ENCODE measurements at regions not wholly inside any gene's neighbourhood (a gene's known extent, or its start where the extent isn't known, plus 50 kb on each side); places are given as distances from the start of the nearest gene placed in this dataset.

GRCh38 chr14:97065305-97066067 is 268.3 kb downstream of the VRK1 start:
- Histone ChIP-seq H3K9me1 (replicated peaks; ENCODE audit: control insufficient read depth, extremely low read depth, insufficient read depth, low read length) (no peaks in the 10 kb centered on the region), H3K27ac (ENCODE audit: insufficient read depth, low read depth, low read length) (no peak overlapping the region), H4K20me1 (replicated peaks; ENCODE audit: control insufficient read depth, extremely low read depth, insufficient read depth, low read length) (no peaks in the 10 kb centered on the region), H3K4me3 (replicated peaks in 1 of 3; ENCODE audit: insufficient read depth in 1 of 3, low read depth in 1 of 3, low read length in 3 of 3) (no peak overlapping the region), H3K9ac (replicated peaks; ENCODE audit: extremely low read depth, insufficient read depth, low read length) (no peak overlapping the region), H3K27me3 (ENCODE audit: control insufficient read depth in 2 of 2, insufficient read depth in 2 of 2, low read length in 2 of 2) (no peaks in the 10 kb centered on the region), H3K4me2 (ENCODE audit: insufficient read depth, low read length) (no peak overlapping the region), H3K4me1 (ENCODE audit: control insufficient read depth, extremely low read depth, insufficient read depth, low read length) (no peaks in the 10 kb centered on the region), H2AFZ (ENCODE audit: low read depth, low read length) (no peak overlapping the region), H3K79me2 (ENCODE audit: control insufficient read depth, insufficient read depth, low read length) (no peaks in the 10 kb centered on the region), H3K9me3 (replicated peaks; ENCODE audit: control insufficient read depth, insufficient read depth, low read length) (peaks cover 13% of the 10 kb centered on the region), H3K36me3 (ENCODE audit: control insufficient read depth in 2 of 2, extremely low read depth in 1 of 2, insufficient read depth in 2 of 2, low read length in 2 of 2) (no peaks in the 10 kb centered on the region)
- FAIRE-seq, result no peak
- no peak for TF ChIP-seq GATA2 (IDR thresholded peaks at IDR 0.05; ENCODE audit: insufficient read depth, insufficient read length, low read depth, low read length)
- no peak for TF ChIP-seq MAX (IDR thresholded peaks at IDR 0.05; ENCODE audit: insufficient read depth, insufficient read length)
- TF ChIP-seq CTCF (IDR thresholded peaks at IDR 0.05; ENCODE audit: extremely low read depth in 1 of 2, insufficient read depth in 1 of 2, low read depth in 1 of 2, low read length in 2 of 2), result no peak
- TF ChIP-seq FOS (IDR thresholded peaks at IDR 0.05; ENCODE audit: borderline replicate concordance, insufficient read depth, low read length), result no peak
- TF ChIP-seq JUN (IDR thresholded peaks at IDR 0.05; ENCODE audit: borderline replicate concordance, insufficient read depth, insufficient read length, low read depth), result no peak
- TF ChIP-seq POLR2AphosphoS5 (IDR thresholded peaks at IDR 0.05; ENCODE audit: insufficient read depth, low read depth, low read length), result no peak
- no peak for TF ChIP-seq MYC (IDR thresholded peaks at IDR 0.05; ENCODE audit: low read depth, low read length)
- no peak for TF ChIP-seq POLR2A (IDR thresholded peaks at IDR 0.05; ENCODE audit: low read depth, low read length)
- TF ChIP-seq EZH2 (IDR thresholded peaks at IDR 0.05; ENCODE audit: borderline replicate concordance, low read depth, low read length, severe bottlenecking), result no peak
- no TSS peak for BruUV-seq (replicated peaks)
- ChIA-PET CTCF (no interaction called here), POLR2A (no interaction called here)
- intact Hi-C loops (cut with micrococcal nuclease), result no loop called here
- dilution Hi-C loops (cut with MboI; ENCODE audit: extremely low pct_ligation_motif_present, low sequenced_read_pairs), result no loop called here
- DNase-seq (ENCODE audit: low read depth, low spot score), result no peak
